Uterus (tissue), 3 donors: ENCODE measurements at regions not wholly inside any gene's neighbourhood (a gene's known extent, or its start where the extent isn't known, plus 50 kb on each side); places are given as distances from the start of the nearest gene placed in this dataset.

Experiments used
- DNase-seq, 2 donors: peaks; one replicate each; pipeline ENCODE4 v3.0.0-alpha.2; 2019 to 2020
- H3K27ac ChIP-seq, 2 donors: fragments of 200-600 bp; sonication (generic); 1 replicate in 1 of 2; 2 replicates in 1 of 2; pipeline ENCODE4 v1.5.1; 2016 to 2018
- H3K27me3 ChIP-seq, 2 donors: fragments of 200-600 bp; sonication (generic); one replicate each; pipeline ENCODE4 v1.5.1; 2018 to 2019; ENCODE audit warnings: control low read depth in 1 of 2
- H3K36me3 ChIP-seq, 2 donors: fragments of 200-600 bp; sonication (generic); one replicate each; pipeline ENCODE4 v1.5.1; 2019; ENCODE audit warnings: control low read depth in 1 of 2
- H3K4me1 ChIP-seq, 2 donors: fragments of 200-600 bp; sonication (generic); one replicate each; pipeline ENCODE4 v1.5.1; 2018 to 2019; ENCODE audit warnings: control low read depth in 1 of 2
- H3K4me3 ChIP-seq, 2 donors: fragments of 200-600 bp; sonication (generic); 1 replicate in 1 of 2; 2 replicates in 1 of 2; pipeline ENCODE4 v1.5.1; 2018 to 2019; ENCODE audit warnings: mild to moderate bottlenecking in 1 of 2
- H3K9me3 ChIP-seq, 2 donors: fragments of 200-600 bp; sonication (generic); one replicate each; pipeline ENCODE4 v1.5.1; 2019; ENCODE audit warnings: control low read depth in 1 of 2
- POLR2A ChIP-seq, 2 donors: fragments of 450-650 bp; IDR thresholded peaks; one replicate each; pipeline ENCODE4 v1.6.1; 2016; ENCODE audit warnings: antibody characterized with exemption in 2 of 2, mild to moderate bottlenecking in 1 of 2, moderate library complexity in 1 of 2
- intact Hi-C: fragments of 100-400 bp; cut with DNase I; formaldehyde crosslinking; loops from one replicate; pipeline ENCODE4 v1.15.1; 2023; ENCODE audit warnings: low total_unique reads
- TF ChIP-seq, protein P1 (sequence below), 4 experiments: fragments of 200-600 bp in 2 of 4; fragments of 450-650 bp in 2 of 4; sonication (generic) in 2 of 4; IDR thresholded peaks; one replicate each; pipeline ENCODE4 v1.5.1; 2016 to 2019; ENCODE audit warnings: antibody characterized with exemption in 4 of 4, mild to moderate bottlenecking in 2 of 4, moderate library complexity in 1 of 4
- donor health status: DM: yes; HTN: yes; CAD: no.

DNA sequence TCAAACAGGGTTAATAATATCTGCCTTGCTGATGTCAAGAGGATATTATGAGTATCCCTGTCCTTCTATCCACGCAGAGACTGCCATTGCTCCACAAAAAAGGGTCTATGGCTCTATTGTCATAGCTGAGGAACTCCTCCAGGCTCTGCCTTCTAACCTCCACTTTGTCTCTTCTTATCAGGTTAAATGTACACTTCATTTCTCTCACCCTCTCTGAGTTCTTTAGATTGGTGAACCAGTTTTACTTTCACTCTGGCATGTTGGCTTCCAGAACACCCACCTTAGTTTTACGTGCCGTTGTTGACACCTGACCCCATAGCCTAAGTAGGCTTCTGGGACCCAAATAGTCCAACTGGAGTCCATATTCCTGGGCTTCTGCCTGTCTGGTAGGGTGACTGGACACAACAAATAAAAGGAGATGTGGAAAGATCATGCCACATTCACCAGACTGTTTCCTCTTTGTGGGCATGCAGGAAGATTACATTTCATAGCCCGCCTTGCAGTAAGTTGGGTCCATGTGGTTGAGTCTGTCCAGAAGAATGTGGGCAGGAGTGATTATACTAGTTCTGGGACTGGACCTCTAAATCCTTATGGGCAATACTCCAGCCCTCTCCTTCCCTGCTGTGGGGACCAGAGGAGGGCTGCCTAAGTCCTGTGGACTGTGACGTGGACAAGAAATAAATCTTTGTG lies 350.4 kb upstream of the CLINT1 start:
- H3K27me3 ChIP-seq: no peaks in the 10 kb centered on the region
- no peak overlapping the region for H3K27ac ChIP-seq
- H3K4me1 ChIP-seq: no peaks in the 10 kb centered on the region
- intact Hi-C loops: no loop called here
- H3K36me3 ChIP-seq: no peaks in the 10 kb centered on the region
- H3K9me3 ChIP-seq: no peaks in the 10 kb centered on the region
- no peak for DNase-seq
- no peak for TF ChIP-seq POLR2A (IDR thresholded peaks at IDR 0.05)
- TF ChIP-seq, protein P1, sequence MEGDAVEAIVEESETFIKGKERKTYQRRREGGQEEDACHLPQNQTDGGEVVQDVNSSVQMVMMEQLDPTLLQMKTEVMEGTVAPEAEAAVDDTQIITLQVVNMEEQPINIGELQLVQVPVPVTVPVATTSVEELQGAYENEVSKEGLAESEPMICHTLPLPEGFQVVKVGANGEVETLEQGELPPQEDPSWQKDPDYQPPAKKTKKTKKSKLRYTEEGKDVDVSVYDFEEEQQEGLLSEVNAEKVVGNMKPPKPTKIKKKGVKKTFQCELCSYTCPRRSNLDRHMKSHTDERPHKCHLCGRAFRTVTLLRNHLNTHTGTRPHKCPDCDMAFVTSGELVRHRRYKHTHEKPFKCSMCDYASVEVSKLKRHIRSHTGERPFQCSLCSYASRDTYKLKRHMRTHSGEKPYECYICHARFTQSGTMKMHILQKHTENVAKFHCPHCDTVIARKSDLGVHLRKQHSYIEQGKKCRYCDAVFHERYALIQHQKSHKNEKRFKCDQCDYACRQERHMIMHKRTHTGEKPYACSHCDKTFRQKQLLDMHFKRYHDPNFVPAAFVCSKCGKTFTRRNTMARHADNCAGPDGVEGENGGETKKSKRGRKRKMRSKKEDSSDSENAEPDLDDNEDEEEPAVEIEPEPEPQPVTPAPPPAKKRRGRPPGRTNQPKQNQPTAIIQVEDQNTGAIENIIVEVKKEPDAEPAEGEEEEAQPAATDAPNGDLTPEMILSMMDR (IDR thresholded peaks at IDR 0.05): no peak
- no peak overlapping the region for H3K4me3 ChIP-seq

DNA sequence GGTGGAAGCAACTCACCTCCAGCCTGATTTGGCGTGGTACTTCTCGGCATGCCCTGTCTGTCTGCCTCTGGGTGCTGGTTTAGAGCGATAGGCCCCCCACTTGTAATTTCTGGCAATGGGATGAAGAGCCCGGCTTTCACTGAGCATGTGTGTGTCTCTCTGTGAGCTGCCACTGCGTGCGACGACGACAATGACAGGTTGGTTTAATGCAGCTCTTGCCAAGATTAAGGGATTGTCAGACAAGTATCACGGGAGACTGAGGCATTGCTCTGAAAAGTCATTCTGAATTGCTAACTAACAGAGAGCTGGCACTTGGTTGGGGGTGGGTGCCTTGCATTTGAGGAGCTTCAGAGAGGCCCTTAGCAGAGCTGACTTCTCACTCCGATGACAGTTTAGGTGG lies 348.8 kb upstream of the CLINT1 start:
- H3K4me3 ChIP-seq: no peak overlapping the region
- no peaks in the 10 kb centered on the region for H3K4me1 ChIP-seq
- no peaks in the 10 kb centered on the region for H3K36me3 ChIP-seq
- no peaks in the 10 kb centered on the region for H3K27me3 ChIP-seq
- intact Hi-C loops: no loop called here
- TF ChIP-seq POLR2A (IDR thresholded peaks at IDR 0.05): no peak
- TF ChIP-seq, protein P1 (IDR thresholded peaks at IDR 0.05): no peak
- H3K9me3 ChIP-seq: no peaks in the 10 kb centered on the region
- no peak overlapping the region for H3K27ac ChIP-seq
- no peak for DNase-seq

DNA sequence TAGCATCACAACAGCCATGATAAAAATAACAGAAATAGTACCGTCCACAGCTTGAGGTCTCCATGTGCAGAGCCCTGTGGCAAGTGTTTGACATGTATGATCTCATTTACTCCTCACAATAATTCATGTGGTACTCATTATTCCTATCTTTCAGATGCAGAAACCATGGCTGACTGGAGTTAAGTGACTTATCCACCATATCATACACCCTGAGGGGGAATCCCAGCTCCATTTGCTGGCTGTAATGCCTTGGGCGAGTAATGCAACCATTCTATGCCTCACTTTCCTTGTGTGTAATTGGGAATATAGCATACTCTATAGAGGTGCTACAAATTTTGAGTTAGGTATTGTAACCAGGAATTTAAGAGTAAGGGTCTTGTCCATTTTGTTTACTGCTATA lies 347.0 kb upstream of the CLINT1 start:
- intact Hi-C loops: no loop called here
- no peak overlapping the region for H3K27ac ChIP-seq
- no peak overlapping the region for H3K4me3 ChIP-seq
- DNase-seq: no peak
- no peaks in the 10 kb centered on the region for H3K4me1 ChIP-seq
- no peaks in the 10 kb centered on the region for H3K36me3 ChIP-seq
- no peak for TF ChIP-seq POLR2A (IDR thresholded peaks at IDR 0.05)
- TF ChIP-seq, protein P1 (IDR thresholded peaks at IDR 0.05): no peak
- H3K27me3 ChIP-seq: no peaks in the 10 kb centered on the region
- H3K9me3 ChIP-seq: no peaks in the 10 kb centered on the region

DNA sequence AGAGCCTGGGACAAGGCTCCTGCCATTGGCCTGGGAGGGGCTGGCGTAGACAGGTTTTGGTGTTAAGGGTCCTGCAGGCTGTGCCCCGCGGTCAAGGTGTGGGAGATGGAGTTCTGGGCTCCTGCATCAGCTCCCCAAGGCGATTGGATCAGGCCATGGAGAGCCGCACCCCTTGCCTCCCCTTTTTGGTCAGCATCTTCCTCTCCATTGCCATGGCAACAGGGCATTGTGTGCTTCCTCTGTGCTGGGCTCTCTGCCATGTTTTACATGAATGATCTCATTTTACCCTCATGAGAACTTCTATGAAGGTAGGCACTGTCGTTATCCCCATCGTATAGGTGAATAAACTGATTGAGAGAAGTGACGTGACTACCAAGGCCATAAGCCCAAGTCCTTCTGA lies 344.3 kb upstream of the CLINT1 start:
- Histone ChIP-seq H3K4me1 (no peaks in the 10 kb centered on the region), H3K4me3 (no peak overlapping the region), H3K27me3 (no peaks in the 10 kb centered on the region), H3K9me3 (no peaks in the 10 kb centered on the region), H3K27ac (no peak overlapping the region), H3K36me3 (no peaks in the 10 kb centered on the region)
- TF ChIP-seq, protein P1 (IDR thresholded peaks at IDR 0.05): no peak
- TF ChIP-seq POLR2A (IDR thresholded peaks at IDR 0.05): no peak
- DNase-seq: no peak
- intact Hi-C loops: no loop called here

DNA sequence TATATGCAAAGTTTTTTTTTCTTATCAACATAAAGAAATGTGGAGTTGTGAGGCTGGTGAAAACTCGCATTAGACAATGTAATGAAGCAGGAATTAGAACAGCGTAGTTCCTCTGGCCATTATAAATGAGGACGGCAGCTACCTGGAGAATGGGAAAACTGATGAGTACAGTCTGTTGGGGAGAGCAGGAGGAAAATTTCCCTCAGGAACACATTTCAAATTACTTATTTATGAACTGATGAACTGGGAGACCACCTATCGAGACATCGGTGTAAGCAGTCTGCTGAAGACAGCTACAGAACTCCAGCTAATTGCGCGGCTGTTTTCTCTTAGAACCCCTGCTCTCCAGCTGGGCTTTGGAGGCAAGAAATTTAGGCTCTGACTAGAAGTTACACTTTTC lies 343.9 kb upstream of the CLINT1 start:
- no peaks in the 10 kb centered on the region for H3K4me1 ChIP-seq
- no peak for DNase-seq
- intact Hi-C loops: no loop called here
- H3K36me3 ChIP-seq: no peaks in the 10 kb centered on the region
- TF ChIP-seq POLR2A (IDR thresholded peaks at IDR 0.05): no peak
- TF ChIP-seq, protein P1 (IDR thresholded peaks at IDR 0.05): no peak
- H3K9me3 ChIP-seq: no peaks in the 10 kb centered on the region
- H3K27me3 ChIP-seq: no peaks in the 10 kb centered on the region
- H3K4me3 ChIP-seq: no peak overlapping the region
- H3K27ac ChIP-seq: no peak overlapping the region
